ENCODE measurements at regions not wholly inside any gene's neighbourhood (a gene's known extent, or its start where the extent isn't known, plus 50 kb on each side); places are given as distances from the start of the nearest gene placed in this dataset.

- ATAC-seq (no peak), DNase-seq (no peak)
- H3K4me3 ChIP-seq = no peak overlapping the region
- H3K27ac ChIP-seq = no peak overlapping the region
- H3K27me3 ChIP-seq = no peaks in the 10 kb centered on the region
- no peaks in the 10 kb centered on the region for H3K9me3 ChIP-seq
- H3K36me3 ChIP-seq = no peaks in the 10 kb centered on the region
- intact Hi-C loops (cut with DNase I) = no loop called here
- TF ChIP-seq CTCF (IDR thresholded peaks at IDR 0.05) (no peak), POLR2A (IDR thresholded peaks at IDR 0.05) (no peak)
- no peaks in the 10 kb centered on the region for H3K4me1 ChIP-seq
These were observed 169.2 kb upstream of the SEMA3A start for GRCh38 chr7:84363741-84364140.

GRCh38 chr7:84362828-84363227 lies 168.2 kb upstream of the SEMA3A start:
- ATAC-seq = no peak
- no peak overlapping the region for H3K27ac ChIP-seq
- H3K36me3 ChIP-seq = no peaks in the 10 kb centered on the region
- no peaks in the 10 kb centered on the region for H3K9me3 ChIP-seq
- no peak for DNase-seq
- no peaks in the 10 kb centered on the region for H3K27me3 ChIP-seq
- intact Hi-C loops (cut with DNase I) = no loop called here
- H3K4me3 ChIP-seq = no peak overlapping the region
- WGBS, 4 donors = 82 to 88% (median 86%) methylated on average over 1 of the region's 1 CpG
- H3K4me1 ChIP-seq = no peaks in the 10 kb centered on the region
- TF ChIP-seq POLR2A (IDR thresholded peaks at IDR 0.05) = no peak
- TF ChIP-seq CTCF (IDR thresholded peaks at IDR 0.05) = no peak

GRCh38 chr7:84362360-84362759 lies 167.8 kb upstream of the SEMA3A start:
- WGBS, 4 donors = 94 to 96% (median 96%) methylated on average over 3 of the region's 3 CpGs
- Histone ChIP-seq H3K4me3 (no peak overlapping the region), H3K9me3 (no peaks in the 10 kb centered on the region), H3K27ac (no peak overlapping the region), H3K4me1 (no peaks in the 10 kb centered on the region), H3K27me3 (no peaks in the 10 kb centered on the region), H3K36me3 (no peaks in the 10 kb centered on the region)
- intact Hi-C loops (cut with DNase I) = no loop called here
- DNase-seq (no peak), ATAC-seq (no peak)
- TF ChIP-seq POLR2A (IDR thresholded peaks at IDR 0.05) = no peak

GRCh38 chr7:84354866-84355265 lies 160.3 kb upstream of the SEMA3A start:
- no peaks in the 10 kb centered on the region for H3K36me3 ChIP-seq
- no peak for TF ChIP-seq CTCF (IDR thresholded peaks at IDR 0.05)
- TF ChIP-seq POLR2A (IDR thresholded peaks at IDR 0.05) = no peak
- ATAC-seq (no peak), DNase-seq (no peak)
- 75 to 87% (median 79%) methylated on average over 1 of the region's 1 CpG for WGBS, 4 donors
- H3K4me3 ChIP-seq = no peak overlapping the region
- H3K27ac ChIP-seq = no peak overlapping the region
- H3K27me3 ChIP-seq = no peaks in the 10 kb centered on the region
- intact Hi-C loops (cut with DNase I) = no loop called here
- H3K4me1 ChIP-seq = no peaks in the 10 kb centered on the region
- no peaks in the 10 kb centered on the region for H3K9me3 ChIP-seq

GRCh38 chr7:84354030-84354429 lies 159.4 kb upstream of the SEMA3A start:
- Histone ChIP-seq H3K9me3 (no peaks in the 10 kb centered on the region), H3K36me3 (no peaks in the 10 kb centered on the region), H3K27ac (no peak overlapping the region), H3K27me3 (no peaks in the 10 kb centered on the region), H3K4me3 (no peak overlapping the region), H3K4me1 (no peaks in the 10 kb centered on the region)
- TF ChIP-seq POLR2A (IDR thresholded peaks at IDR 0.05) (no peak), CTCF (IDR thresholded peaks at IDR 0.05) (no peak)
- no peak for DNase-seq
- intact Hi-C loops (cut with DNase I) = no loop called here
- ATAC-seq = no peak
